Upper lobe of left lung (tissue), 6 donors: ENCODE measurements at regions not wholly inside any gene's neighbourhood (a gene's known extent, or its start where the extent isn't known, plus 50 kb on each side); places are given as distances from the start of the nearest gene placed in this dataset.

ENCODE experiments used
- ATAC-seq, 2 donors: fragments of 200-7000 bp; cut with Tn5 transposase; one replicate each; pipeline ENCODE4 v1.9.1; 2022; ENCODE audit warnings: mild to moderate bottlenecking in 2 of 2, moderate library complexity in 2 of 2; ENCODE audit not compliant: low FRiP score in 2 of 2
- DNase-seq, 2 donors: peaks; one replicate each; pipeline ENCODE4 v3.0.0-alpha.2; 2019 to 2020
- H3K27ac ChIP-seq, 4 donors: fragments of 200-600 bp; sonication (generic); one replicate each; pipeline ENCODE4 v1.5.1; 2016 to 2019
- H3K27me3 ChIP-seq, 4 donors: fragments of 200-600 bp; sonication (generic); one replicate each; pipeline ENCODE4 v1.5.1; 2017 to 2019
- H3K36me3 ChIP-seq, 4 donors: fragments of 200-600 bp; sonication (generic); one replicate each; pipeline ENCODE4 v1.5.1; 2016 to 2019
- H3K4me1 ChIP-seq, 4 donors: fragments of 200-600 bp; sonication (generic); one replicate each; pipeline ENCODE4 v1.5.1; 2018 to 2019
- H3K4me3 ChIP-seq, 4 donors: fragments of 200-600 bp; sonication (generic); one replicate each; pipeline ENCODE4 v1.5.1; 2017 to 2019; ENCODE audit warnings: mild to moderate bottlenecking in 2 of 4, moderate library complexity in 1 of 4
- H3K9me3 ChIP-seq, 4 donors: fragments of 200-600 bp; sonication (generic); one replicate each; pipeline ENCODE4 v1.5.1; 2018 to 2019
- EP300 ChIP-seq, 4 donors: sonication (generic); formaldehyde crosslinking; IDR thresholded peaks; one replicate each; pipeline ENCODE4 v1.5.1; 2017; ENCODE audit warnings: antibody characterized with exemption in 4 of 4, control low read depth in 2 of 4
- POLR2A ChIP-seq, 4 donors: fragments of 450-650 bp; IDR thresholded peaks; one replicate each; pipeline ENCODE4 v1.5.1; 2016 to 2017; ENCODE audit warnings: antibody characterized with exemption in 4 of 4, mild to moderate bottlenecking in 2 of 4
- POLR2AphosphoS5 ChIP-seq, 2 donors: sonication (generic); formaldehyde crosslinking; IDR thresholded peaks; one replicate each; pipeline ENCODE4 v1.5.1; 2017; ENCODE audit warnings: antibody characterized with exemption in 2 of 2
- WGBS, 2 donors: methylation state at CpG; one replicate each; pipeline ENCODE4 v1.1.5; 2017 to 2018; 5-methylcytosine and 5-hydroxymethylcytosine counted together
- TF ChIP-seq, protein P1 (sequence below), 6 experiments: fragments of 450-650 bp in 4 of 6; fragments of 200-600 bp in 2 of 6; sonication (generic) in 2 of 6; IDR thresholded peaks; one replicate each; pipeline ENCODE4 v1.5.1; 2016 to 2019; ENCODE audit warnings: antibody characterized with exemption in 6 of 6
- donor health status: DM: no; HTN: no; CAD: no; lungs with moderate emphysema.
- donor health status: DM: no; HTN: yes; CAD: no; lungs with severe emphysema.

DNA sequence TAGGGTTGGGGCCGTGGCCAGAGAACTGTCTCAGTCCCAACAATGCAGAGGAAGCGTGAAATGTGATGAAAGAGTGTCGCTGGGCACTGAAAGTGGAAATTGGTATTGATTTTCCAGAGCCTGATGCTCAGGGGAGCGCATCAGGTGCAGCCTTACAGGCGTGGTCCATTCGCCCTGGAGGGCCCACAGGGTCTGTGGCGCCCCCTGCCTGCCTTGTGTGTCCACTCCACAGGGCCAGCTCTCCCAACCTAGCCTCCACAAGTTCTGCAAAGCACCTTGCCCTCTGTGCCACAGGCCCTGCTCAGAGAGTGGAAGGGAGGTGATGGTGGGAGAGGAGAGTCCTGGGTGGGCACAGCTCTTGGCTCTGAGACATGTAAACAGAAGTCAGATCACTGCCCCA lies 54.9 kb upstream of the LMO1 start:
- TF ChIP-seq POLR2A (IDR thresholded peaks at IDR 0.05) (no peak), EP300 (IDR thresholded peaks at IDR 0.05) (no peak), POLR2AphosphoS5 (IDR thresholded peaks at IDR 0.05) (no peak)
- TF ChIP-seq, protein P1, sequence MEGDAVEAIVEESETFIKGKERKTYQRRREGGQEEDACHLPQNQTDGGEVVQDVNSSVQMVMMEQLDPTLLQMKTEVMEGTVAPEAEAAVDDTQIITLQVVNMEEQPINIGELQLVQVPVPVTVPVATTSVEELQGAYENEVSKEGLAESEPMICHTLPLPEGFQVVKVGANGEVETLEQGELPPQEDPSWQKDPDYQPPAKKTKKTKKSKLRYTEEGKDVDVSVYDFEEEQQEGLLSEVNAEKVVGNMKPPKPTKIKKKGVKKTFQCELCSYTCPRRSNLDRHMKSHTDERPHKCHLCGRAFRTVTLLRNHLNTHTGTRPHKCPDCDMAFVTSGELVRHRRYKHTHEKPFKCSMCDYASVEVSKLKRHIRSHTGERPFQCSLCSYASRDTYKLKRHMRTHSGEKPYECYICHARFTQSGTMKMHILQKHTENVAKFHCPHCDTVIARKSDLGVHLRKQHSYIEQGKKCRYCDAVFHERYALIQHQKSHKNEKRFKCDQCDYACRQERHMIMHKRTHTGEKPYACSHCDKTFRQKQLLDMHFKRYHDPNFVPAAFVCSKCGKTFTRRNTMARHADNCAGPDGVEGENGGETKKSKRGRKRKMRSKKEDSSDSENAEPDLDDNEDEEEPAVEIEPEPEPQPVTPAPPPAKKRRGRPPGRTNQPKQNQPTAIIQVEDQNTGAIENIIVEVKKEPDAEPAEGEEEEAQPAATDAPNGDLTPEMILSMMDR (IDR thresholded peaks at IDR 0.05): no peak
- no peaks in the 10 kb centered on the region for H3K4me1 ChIP-seq
- no peaks in the 10 kb centered on the region for H3K36me3 ChIP-seq
- no peak overlapping the region for H3K27ac ChIP-seq
- WGBS, 2 donors: 58 to 70% methylated on average over 3 to 7 of the region's 7 CpGs
- no peak overlapping the region for H3K4me3 ChIP-seq
- H3K27me3 ChIP-seq: no peaks in the 10 kb centered on the region
- DNase-seq: peak in 1 of 2 donors; percentile 37
- no peak for ATAC-seq
- no peaks in the 10 kb centered on the region for H3K9me3 ChIP-seq

DNA sequence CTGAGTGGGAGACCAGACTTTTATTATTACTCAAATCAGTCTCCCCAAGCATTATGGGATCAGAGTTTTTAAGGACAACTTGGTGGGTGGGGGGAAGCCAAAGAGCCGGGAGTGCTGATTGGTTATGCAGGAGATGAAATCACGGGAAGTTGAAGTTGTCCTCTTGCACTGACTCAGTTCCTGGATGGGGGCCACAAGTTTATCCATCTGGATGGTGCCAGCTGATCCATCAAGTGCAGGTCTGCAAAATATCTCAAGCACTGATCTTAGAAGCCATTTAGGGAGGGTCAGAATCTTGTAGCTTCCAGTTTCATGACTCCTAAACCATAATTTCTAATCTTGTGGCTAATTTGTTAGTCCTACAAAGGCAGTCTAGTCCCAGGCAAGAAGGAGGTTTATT lies 53.5 kb upstream of the LMO1 start:
- no peak for TF ChIP-seq POLR2AphosphoS5 (IDR thresholded peaks at IDR 0.05)
- TF ChIP-seq, protein P1 (IDR thresholded peaks at IDR 0.05): no peak
- no peak for TF ChIP-seq POLR2A (IDR thresholded peaks at IDR 0.05)
- TF ChIP-seq EP300 (IDR thresholded peaks at IDR 0.05): no peak
- WGBS, 2 donors: 37 to 52% methylated on average over 2 of the region's 2 CpGs
- no peak for DNase-seq
- Histone ChIP-seq H3K27me3 (no peaks in the 10 kb centered on the region), H3K4me1 (no peaks in the 10 kb centered on the region), H3K9me3 (no peaks in the 10 kb centered on the region), H3K27ac (no peak overlapping the region), H3K4me3 (no peak overlapping the region), H3K36me3 (no peaks in the 10 kb centered on the region)
- ATAC-seq: no peak

DNA sequence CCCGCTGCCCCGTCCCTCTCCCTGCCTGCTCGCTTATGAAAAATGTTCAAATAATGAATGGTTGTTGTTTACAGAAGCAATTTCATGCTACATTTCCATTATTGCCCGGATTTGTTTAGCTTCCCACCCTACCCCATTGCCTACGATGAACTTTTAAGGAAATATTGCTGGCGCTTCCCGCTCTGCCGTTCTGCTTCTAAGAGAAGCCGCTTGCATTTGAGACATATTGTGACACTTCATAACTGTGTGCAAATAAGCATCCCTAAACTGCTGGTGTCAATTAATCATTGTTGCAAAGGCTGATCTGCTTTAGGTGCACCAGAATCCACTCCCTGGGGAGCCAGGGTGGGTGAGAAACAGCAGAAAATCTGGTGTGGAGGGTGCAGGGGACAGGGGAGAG lies 52.3 kb upstream of the LMO1 start:
- H3K4me3 ChIP-seq: no peak overlapping the region
- no peak overlapping the region for H3K27ac ChIP-seq
- no peak for ATAC-seq
- H3K9me3 ChIP-seq: no peaks in the 10 kb centered on the region
- no peaks in the 10 kb centered on the region for H3K4me1 ChIP-seq
- 74 to 85% methylated on average over 9 of the region's 9 CpGs for WGBS, 2 donors
- DNase-seq: no peak
- TF ChIP-seq POLR2A (IDR thresholded peaks at IDR 0.05): no peak
- TF ChIP-seq, protein P1 (IDR thresholded peaks at IDR 0.05): no peak
- TF ChIP-seq EP300 (IDR thresholded peaks at IDR 0.05): no peak
- TF ChIP-seq POLR2AphosphoS5 (IDR thresholded peaks at IDR 0.05): no peak
- H3K27me3 ChIP-seq: no peaks in the 10 kb centered on the region
- H3K36me3 ChIP-seq: no peaks in the 10 kb centered on the region

DNA sequence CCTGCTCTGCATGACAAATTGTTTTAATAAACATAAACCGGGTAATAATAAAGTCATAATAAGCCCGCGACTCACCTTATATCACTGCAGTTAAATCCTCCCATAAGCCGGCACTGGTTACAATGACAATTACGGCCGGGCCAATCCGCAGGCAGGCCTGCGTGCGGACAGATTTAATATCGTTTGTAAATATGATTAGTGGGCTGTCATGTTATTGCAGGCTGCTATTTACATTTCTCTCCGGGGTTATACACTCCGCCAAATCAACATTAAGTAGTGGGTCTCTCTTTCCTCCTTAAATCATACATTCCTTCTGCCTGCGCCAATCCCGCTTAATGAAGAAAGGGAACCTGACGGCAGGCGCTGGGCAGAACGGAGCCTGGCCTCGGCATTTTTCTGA lies 51.8 kb upstream of the LMO1 start:
- 83% methylated on average over 18 of the region's 18 CpGs for WGBS, 2 donors
- no peak for DNase-seq
- Histone ChIP-seq H3K27me3 (no peaks in the 10 kb centered on the region), H3K4me1 (no peaks in the 10 kb centered on the region), H3K9me3 (no peaks in the 10 kb centered on the region), H3K4me3 (no peak overlapping the region), H3K27ac (no peak overlapping the region), H3K36me3 (no peaks in the 10 kb centered on the region)
- TF ChIP-seq POLR2A (IDR thresholded peaks at IDR 0.05): no peak
- TF ChIP-seq, protein P1 (IDR thresholded peaks at IDR 0.05): no peak
- TF ChIP-seq POLR2AphosphoS5 (IDR thresholded peaks at IDR 0.05): no peak
- no peak for TF ChIP-seq EP300 (IDR thresholded peaks at IDR 0.05)
- ATAC-seq: no peak

DNA sequence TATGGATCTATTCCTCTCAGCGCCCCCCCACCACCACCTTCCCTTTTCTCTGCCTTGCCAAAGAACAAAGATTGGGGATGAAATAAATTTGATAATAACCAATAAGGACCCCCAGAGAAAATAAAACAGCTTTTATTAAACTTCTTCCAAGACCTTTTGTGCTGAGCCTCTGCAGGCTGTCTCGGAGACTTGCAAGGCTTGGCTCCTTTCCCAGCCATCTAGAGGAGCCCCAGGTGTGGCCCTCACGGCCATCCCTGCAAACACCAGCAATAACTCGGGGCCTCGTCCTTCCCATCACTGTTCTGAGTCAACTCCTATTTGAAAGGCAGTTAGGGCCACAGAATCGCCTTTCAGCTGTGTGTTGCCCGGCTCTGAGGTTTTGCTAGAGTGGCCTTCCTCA lies 51.2 kb upstream of the LMO1 start:
- no peaks in the 10 kb centered on the region for H3K4me1 ChIP-seq
- ATAC-seq: no peak
- H3K27ac ChIP-seq: no peak overlapping the region
- 72 to 78% methylated on average over 5 to 7 of the region's 7 CpGs for WGBS, 2 donors
- no peaks in the 10 kb centered on the region for H3K27me3 ChIP-seq
- DNase-seq: no peak
- H3K9me3 ChIP-seq: no peaks in the 10 kb centered on the region
- no peaks in the 10 kb centered on the region for H3K36me3 ChIP-seq
- H3K4me3 ChIP-seq: no peak overlapping the region
- TF ChIP-seq EP300 (IDR thresholded peaks at IDR 0.05) (no peak), POLR2AphosphoS5 (IDR thresholded peaks at IDR 0.05) (no peak), POLR2A (IDR thresholded peaks at IDR 0.05) (no peak)
- TF ChIP-seq, protein P1 (IDR thresholded peaks at IDR 0.05): no peak
